Dermis microvascular lymphatic vessel endothelial cell (primary cell): ENCODE measurements at regions not wholly inside any gene's neighbourhood (a gene's known extent, or its start where the extent isn't known, plus 50 kb on each side); places are given as distances from the start of the nearest gene placed in this dataset.

Experiments used
- DNase-seq, 2 donors: peaks; one replicate each; pipeline versions ENCODE4 v3.0.0 to v3.0.0-alpha.2; 2010; ENCODE audit warnings: low read depth in 2 of 2

DNA sequence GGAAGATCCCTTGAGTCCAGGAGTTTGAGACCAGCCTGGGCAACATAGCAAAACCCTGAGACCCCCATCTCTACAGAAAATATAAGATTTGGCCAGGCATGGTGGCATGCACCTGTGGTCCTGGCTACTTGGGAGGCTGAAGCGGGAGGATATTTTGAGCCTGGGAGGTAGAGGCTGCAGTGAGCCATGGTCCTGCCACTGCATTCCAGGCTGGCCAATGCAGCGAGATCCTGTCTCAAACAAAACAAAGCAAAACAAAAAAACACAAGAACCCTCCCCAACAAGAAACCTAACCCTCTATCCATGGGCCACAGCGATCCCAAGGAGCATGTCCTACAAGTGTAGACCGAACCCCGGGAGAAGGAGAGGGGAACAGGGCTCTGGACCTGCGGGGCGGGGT is 133.3 kb downstream of the MGAT5B start:
- DNase-seq, result no peak

DNA sequence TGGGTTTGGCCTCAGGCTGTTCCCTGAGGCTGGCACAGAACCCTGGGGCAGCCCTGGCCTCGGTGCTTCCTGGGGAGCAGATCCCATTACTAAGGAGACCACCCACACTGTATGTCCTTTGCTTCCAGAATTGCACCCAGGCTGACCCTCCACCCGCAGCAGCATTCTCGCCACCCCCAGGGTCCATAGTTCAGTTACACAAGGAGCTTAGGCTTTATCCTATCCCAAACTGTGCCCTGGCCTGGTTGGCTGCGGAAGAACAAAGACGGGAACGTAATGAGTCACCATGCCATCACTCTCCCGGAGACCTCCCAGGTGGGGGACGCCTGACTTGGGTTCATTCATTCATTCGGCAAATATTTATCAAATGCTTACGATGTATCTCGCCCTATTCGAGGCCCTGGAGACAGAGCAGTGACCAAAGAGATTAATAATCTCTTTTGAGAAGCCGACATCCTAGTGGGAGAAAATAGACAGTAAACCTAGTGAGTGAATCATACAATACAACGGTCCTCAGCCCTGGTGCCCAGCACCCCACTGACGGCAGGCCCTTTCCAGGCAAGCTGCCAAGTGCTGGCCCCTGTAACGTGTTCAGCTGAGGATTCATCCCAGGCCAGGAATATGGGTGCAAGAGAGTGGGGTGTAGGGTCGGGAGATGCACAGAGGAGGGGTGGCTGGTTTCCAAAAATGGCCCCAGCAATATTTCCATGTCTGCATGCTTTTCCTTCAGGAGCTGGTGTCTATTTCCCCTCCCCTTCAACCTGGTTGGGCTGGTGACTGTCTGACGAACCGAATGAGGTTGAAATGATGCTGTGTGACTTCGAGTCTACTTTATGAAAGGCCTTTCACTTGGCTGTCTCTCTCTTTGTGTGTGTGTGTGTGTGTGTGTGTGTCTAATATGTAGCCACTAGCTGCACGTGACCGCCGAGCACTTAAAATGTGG is 134.2 kb downstream of the MGAT5B start:
- peak in 1 of 2 donors; percentile 47 for DNase-seq

DNA sequence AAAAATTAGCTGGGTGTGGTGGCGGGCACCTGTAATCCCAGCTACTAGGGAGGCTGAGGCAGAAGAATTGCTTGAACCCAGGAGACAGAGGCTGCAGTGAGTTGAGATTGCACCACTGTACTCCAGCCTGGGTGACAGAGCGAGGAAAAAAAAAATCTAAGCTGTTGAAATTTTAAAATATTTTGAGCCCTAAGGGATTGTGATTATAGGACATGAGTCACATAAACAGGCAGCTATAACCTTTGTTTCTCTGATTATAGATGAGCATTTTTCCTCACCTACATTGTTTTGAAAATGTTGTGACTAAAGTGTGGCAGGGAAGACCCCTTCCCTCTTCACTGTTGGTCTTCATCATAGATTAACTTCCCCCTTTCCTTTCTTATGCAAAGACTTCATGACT is 135.5 kb downstream of the MGAT5B start:
- DNase-seq, result no peak

DNA sequence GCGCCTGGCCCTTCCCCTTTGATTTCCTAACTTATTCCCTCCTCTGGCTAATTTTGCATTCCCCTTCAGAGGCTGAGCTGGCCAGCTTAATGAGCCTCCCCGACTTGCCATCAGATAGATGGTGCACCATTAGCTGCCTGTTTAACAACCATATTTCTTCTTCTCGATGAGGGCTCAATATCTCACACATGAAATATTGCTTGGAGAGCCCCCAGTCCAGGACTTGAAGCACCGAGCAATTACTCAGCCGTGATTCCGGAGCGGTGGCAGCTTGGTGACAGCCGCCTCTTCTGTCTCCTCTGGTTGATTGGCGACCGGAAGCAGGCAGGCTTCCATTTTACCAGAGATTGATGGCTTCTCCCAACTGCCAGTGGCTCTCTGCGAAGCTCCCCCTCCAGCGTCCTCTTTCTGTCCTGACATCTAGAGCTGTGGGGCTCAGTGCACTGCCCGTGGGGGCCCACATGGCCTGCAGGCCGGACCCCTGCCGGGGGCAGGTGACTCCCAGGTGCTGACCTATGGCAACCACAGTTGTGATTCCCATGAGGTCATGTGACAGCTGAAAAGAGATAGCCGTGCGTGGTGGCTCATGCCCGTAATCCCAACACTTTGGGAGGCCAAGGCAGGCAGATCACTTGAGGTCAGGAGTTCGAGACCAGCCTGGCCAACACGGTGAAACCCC is 133.7 kb upstream of the SEC14L1 start:
- no peak for DNase-seq

DNA sequence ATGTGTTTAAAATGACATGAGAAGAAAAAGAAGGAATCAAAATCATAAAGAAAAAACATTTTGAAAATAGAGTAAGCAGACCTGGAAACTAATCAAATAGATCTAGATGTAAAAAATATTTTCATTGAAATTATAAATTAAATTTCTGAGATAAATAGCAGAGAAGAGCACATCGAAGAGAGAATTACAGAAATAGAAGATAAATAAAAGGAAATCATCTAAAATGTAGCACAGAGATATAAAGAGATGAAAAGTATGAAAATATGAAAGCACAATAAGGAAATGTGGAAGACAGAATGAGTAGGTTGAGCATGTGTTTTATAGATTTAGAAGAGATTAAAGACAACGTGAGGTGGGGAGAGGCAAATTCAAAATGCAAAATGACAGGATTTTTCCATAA is 130.9 kb upstream of the SEC14L1 start:
- DNase-seq, result no peak

DNA sequence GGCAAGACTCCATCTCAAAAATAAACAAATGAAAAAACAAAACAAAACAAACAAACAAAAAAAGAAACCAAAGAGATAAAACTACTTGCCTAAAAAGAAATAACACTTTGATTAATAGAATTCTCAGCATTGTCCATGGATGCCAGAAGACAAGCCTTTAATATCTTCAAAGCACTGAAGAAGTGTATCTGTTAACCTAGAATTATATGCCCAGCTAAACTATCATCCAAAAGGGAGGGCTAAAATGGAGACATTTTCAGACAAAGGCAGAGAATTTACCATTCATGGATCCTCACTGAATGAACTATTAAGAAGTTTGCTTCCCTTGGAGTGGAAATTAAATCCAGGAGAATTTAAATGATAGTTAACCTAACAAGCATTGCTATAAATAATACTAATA is 130.1 kb upstream of the SEC14L1 start:
- DNase-seq, result no peak

DNA sequence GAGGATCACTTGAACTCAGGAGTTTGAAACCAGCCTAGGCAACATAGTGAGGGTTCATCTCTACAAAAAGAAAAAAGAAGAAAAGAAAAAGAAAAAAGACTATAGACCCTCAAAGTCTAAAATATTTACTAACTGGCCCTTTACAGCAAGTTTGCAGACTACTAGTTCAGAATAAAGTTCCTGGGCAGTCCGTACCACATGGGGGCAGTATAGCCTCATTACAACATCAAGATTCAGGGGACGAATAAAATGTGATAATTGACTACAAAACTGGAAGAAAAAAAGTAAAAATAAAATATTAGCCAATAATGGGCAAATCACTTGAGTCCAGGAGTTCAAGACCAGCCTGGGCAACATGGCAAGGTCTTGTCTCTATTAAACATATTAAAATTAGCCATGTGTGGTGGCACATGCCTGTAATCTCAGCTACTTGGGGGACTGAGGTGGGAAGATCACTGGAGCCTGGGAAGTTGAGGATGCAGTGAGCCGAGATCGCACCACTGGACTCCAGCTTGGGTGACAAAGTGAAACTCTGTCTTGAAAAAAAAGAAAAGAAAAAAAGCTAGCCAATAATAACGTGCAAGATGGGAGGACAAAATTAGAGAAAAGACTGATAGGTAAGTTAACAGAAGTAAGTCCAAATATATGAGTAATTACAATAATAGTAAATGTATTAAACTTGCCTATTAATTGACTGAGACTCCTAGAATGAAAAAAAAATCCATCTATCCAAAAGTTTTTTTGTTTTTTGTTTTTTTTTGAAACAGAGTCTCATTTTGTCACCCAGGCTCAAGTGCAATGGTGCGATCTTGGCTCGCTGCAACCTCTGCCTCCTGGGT is 129.4 kb upstream of the SEC14L1 start:
- DNase-seq, result peak; percentile 27 to 57

DNA sequence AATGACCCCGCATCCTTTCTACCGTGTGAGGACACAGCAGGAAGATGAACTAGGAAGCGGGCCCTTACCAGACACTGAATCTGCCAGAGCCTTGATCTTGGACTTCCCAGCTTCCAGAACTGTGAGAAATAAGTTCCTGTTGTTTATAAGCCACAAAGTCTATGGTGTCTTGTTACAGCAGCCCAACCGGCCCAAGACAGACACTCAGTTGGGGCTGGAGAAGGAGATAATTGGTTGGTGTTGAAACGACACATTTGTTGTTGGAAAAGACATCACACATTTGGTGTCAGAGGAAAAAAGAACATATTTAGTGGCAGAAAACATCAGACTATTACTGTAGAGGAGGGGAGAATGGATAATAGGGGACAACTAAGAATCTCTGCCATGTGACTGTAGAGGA is 122.3 kb upstream of the SEC14L1 start:
- no peak for DNase-seq

DNA sequence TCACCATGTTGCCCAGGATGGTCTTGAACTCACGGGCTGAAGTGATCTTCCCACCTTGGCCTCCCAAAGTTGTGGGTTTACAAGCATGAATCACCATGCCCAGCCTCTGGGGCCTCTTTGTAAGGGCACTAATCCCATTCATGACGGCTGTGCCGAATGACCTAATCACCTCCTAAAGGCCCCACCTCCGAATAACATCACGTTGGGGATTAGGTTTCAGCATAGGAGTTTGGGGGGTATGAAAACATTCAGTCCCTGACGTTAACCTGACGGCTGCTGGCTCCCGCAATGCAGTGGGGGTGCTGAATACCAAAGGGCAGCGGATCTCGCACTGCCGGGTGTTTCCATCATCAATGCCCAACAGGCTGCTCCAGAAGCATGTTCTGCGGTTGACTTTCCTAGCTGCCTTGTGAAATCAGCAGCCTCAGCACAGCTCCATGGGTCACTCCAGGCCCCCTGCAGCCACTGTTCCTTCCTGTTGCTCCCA is 120.8 kb upstream of the SEC14L1 start:
- no peak for DNase-seq

DNA sequence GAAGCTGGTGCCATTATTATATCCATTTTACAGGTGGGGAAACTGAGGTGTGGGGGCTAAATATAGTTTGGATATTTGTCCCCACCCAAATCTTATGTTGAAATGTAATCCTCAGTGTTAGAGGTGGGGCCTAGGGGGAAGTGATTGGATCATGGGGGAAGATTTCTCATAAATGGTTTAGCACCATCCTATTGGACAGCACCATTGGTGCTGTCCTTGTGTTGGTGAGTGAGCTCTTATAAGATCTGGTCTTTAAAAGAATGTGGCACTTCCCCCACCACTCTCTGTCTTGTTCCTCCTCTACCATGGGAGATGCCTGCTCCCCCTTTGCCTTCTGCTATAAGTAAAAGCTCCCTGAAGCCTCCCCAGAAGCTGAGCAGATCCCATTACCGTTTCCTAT is 119.8 kb upstream of the SEC14L1 start:
- DNase-seq, result no peak

DNA sequence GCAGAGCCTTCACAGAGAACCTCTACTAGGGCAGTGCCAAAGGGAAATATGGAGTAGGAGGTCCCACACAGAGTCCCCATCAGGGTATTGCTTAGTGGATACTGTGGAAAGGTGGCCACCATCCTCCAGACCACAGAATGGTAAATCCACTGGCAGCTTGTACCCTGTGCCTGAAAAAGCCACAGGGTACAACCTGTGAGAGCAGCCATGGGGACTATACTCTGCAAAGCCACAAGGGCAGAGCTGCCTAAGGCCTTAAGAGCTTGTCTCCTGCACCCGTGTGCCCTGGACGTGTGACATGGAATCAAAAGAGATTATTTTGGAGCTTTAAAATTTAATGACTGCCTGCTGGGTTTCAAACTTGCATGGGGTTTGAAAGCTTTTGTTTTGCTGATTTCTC is 118.0 kb upstream of the SEC14L1 start:
- no peak for DNase-seq

DNA sequence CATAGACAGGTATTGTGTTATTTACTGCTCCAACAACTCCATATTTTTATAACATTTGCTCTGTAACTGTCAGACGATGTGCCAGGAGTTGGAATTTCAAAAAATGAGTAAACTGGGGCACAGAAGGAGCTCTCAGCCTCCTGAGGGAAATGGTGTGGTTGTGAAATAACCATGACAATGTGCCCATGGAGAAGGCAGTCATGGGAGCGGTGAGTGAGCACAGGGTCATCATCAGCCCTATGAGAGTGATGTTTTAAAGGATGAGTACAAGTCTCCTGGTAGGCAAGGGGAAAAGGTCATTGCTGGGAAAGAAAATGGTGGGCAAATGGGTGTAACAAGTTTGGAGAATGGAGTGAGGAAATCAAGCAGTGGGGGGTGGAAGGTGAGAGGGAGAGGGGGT is 115.0 kb upstream of the SEC14L1 start:
- no peak for DNase-seq

DNA sequence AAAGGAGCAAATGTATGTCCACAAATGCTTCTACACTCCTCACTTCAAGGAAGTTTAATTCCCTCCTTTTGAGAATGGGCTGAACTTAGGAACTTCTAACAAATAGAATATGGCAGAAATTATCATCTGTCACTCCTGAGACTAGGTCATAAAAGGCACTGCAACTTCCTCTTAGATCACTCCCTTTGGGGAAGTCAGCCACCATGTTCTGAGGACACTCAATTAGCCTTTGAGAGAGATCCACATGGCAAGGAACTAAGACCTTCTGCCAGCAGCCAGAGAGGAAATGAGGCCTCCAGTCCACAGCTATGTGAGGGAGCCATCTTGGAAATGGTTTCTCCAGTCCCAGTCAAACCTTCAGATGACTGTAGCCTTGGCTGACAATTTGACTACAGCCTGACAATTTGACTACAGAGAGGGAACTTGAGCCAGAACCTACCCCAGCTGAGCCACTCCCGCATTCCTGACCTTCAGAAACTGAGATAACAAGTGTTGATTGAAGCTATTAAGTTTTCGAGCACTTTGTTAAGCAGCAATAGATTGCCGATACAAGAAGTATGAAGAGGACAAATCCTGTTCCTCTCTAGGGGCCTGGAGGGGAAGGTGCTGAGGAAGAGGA is 113.4 kb upstream of the SEC14L1 start:
- DNase-seq, result no peak

DNA sequence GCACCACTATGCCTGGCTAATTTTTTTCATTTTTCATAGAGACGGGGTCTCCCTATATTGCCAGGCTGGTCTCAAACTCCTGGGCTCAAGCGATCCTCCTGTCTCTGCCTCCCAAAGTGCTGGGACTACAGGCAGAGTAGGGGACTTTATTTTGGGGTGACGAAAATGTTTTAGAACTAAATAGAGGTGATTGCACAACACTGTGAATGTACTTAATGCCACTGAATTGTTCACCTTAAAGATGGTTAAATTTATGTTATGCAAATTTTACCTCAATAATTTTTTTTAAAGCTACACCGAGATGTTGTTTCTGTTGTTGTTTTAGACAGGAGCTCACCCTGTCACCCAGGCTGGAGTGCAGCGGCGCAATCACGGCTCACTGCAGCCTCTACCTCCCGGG is 111.9 kb upstream of the SEC14L1 start:
- DNase-seq, result no peak

DNA sequence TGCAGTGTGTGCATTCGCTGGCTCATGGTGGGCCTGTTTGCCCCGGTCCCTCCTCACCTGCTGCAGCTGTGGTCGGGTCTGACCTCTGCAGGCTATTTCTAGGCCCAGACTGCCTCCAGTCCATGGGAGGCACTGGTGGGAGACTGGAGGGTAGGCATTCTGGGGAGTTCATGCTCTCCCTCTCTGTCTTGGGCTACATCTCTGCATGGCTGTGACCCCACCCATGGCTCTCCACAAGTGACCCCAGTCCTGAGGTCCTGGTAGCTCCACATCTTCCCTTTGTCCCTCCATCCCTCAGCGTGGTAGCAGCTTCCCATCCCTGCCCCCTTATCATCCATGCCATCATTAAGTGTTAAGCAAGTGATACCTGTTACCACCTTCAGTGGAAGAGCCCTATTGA is 107.8 kb upstream of the SEC14L1 start:
- no peak for DNase-seq

DNA sequence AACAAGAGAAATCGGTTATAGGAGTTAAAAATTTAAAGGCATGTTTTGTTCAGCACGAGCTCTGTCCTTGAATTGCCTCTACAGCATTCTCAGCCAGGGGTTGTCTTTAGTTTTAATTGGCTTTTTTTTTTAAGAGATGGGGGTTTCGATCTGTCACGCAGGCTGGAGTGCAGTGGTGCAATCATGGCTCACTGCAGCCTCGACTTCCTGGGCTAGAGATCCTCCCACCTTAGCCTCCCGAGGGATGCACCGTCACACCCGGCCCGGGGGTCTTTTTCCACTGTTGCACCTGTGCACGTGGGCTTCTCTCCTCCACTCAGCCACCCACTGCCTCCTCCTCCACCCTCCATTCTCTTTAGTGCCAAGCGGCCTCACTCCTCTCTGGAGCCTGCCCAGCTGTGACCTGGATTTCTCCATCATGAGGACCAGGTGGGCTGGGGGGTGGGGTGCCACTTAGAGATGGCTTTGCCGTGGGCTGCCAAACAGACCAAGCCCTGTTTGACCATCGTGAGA is 106.8 kb upstream of the SEC14L1 start:
- DNase-seq, result no peak

DNA sequence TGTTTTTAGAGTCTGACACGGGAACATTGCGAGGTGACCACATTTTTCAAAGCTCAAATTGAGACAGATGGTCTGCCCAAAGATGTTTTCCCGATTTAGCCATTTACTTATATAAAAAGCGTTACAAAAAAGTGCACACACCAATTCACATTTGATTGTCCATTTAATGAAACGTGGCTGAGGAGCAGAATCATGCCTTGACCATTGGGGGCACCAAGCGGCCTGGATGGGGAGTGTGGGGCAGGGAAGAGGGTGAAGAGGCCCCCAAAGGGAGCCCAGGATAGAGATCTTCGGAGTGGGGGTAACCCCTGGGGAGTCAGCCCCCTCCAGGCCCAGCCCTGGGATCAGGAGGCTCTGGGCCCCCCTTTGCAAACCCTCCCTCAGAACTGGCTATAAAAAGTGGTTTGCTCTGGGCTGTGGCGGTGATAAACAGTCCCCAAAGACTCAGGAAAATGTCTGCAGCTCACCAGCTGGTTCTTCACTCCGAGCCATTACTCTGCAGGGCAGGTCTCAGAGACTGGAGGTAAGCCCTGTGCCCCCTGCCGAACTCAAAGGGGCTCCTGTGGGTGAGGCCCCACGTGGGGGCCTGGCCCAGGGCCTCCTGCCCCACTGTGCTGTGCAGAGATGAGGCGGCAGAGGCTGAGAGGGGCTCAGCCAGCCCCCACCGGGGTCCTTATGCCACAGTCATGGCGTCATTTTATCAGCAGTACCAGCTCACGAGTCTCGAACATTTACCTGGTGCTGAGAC is 105.9 kb upstream of the SEC14L1 start:
- no peak for DNase-seq

DNA sequence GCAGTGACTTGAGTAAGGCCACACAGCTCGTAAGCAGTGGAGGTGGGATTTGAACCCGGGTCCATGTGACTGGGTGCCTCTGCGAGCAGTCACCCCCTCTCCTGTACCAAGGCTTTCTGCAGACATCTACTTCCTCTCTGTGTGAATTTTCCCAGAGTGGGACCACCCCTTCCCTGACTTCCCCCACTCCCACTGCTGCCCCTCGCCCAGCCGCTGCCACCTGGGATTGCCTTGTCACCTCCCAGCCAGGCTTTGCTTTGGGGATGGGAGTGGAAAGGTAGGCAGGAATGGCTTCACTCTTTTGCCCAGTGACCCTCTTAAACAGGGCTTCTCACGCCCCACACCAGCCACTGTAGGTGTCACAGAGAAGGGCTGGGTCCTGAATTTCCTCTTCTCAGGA is 105.2 kb upstream of the SEC14L1 start:
- DNase-seq, result no peak

DNA sequence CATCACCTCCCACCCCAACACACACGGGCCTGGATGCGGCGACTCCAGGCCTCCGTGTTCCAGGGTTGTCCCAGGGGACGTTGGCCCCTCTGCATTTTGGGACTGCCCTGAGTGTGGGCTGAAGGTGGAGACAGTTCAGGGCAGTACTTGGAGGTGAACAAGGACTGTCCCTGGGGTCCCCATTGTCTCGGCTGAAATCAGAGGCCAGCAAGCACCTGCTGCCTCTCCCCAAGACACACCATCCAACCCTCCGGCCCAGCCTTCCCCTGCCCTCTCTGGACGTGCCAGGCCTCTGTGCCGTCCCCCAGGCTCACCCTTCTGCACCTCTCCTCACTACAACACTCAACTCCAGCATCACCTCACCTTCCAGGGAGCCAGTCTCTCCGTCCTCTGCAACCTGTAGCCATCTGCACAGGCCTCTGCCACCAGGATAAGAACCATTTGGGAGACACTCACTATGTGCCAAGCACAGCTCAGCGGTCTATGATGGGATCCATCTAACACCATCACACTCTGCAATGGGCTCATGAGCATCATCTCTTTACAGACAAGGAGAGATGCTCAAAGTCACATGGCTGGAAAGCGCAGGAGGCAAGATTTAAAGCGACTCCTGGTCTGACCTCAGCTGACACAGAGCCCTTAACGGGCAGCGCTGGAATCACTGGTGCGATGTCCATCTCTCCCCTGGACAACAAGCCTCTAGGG is 104.5 kb upstream of the SEC14L1 start:
- DNase-seq, result no peak

DNA sequence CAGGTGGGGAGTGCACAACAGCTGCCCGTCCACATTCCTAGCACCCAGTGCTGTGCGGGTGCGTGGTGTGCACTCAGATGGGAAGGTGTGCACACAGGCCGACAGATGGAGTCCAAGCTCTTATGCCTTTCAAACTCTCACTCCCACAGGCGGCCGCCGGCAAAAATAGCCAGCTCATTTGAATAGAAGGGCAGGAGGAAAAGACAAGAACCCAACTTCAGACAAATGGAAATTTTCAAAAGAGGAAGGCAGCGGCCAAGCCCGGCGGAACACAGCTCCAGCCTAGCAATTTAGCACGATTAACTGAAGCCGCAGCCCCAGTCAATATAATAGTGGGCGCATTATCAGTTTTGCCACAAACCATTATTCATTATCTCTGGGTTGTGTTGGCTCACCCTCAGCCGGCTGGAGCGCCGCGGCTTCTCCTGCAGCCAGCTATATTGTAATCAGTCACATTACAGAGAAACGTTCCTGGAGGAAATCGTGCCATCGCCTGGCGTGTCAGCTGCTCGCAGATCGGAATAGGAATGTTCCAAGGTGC is 103.9 kb upstream of the SEC14L1 start:
- DNase-seq, result no peak
